H1 (cell line): ENCODE measurements at regions not wholly inside any gene's neighbourhood (a gene's known extent, or its start where the extent isn't known, plus 50 kb on each side); places are given as distances from the start of the nearest gene placed in this dataset.

Experiments
- CTCF ChIA-PET: fragments of 300-600 bp; sonication (Branson Sonifier 250); formaldehyde crosslinking; loops from one replicate; lab custom pipeline; 2021; ENCODE audit not compliant: partially characterized antibody; lab: Charles Lee
- POLR2A ChIA-PET: fragments of 300-600 bp; sonication (Branson Sonifier 250); formaldehyde crosslinking; loops from one replicate; lab custom pipeline; 2021; ENCODE audit warnings: inconsistent platforms; ENCODE audit not compliant: partially characterized antibody; lab: Charles Lee
- DNase-seq, 2 experiments: peaks; one replicate each; pipeline versions ENCODE4 v3.0.0 to v3.0.0-alpha.2; 2010 to 2022; ENCODE audit warnings: low spot score in 2 of 2, low read depth in 1 of 2, mixed read lengths in 1 of 2
- FAIRE-seq: peaks from 2 replicates; lab custom pipeline; 2011; peaks lifted over from hg19 to GRCh38; lab: Jason Lieb, UNC
- H2AFZ ChIP-seq: 2 replicates; pipeline ENCODE4 v1.8.1; 2012; ENCODE audit warnings: low read length, inconsistent platforms
- H2AK5ac ChIP-seq: 2 replicates; pipeline ENCODE4 v1.6.1; 2013; ENCODE audit warnings: low read depth, low read length
- H2BK120ac ChIP-seq: replicated peaks from 2 replicates; pipeline ENCODE3; 2013; ENCODE audit warnings: low read depth, low read length, inconsistent platforms
- H2BK12ac ChIP-seq: 2 replicates; pipeline ENCODE4 v1.6.1; 2013; ENCODE audit warnings: low read depth, low read length
- H2BK15ac ChIP-seq: 2 replicates; pipeline ENCODE4 v1.6.1; 2013; ENCODE audit warnings: low read length
- H2BK20ac ChIP-seq: 2 replicates; pipeline ENCODE4 v1.6.1; 2013; ENCODE audit warnings: low read length
- H2BK5ac ChIP-seq: 2 replicates; pipeline ENCODE4 v1.6.1; 2013; ENCODE audit warnings: low read depth, low read length
- H3K14ac ChIP-seq: 2 replicates; pipeline ENCODE4 v1.6.1; 2013; ENCODE audit warnings: inconsistent platforms; ENCODE audit not compliant: insufficient read length
- H3K18ac ChIP-seq: 2 replicates; pipeline ENCODE4 v1.6.1; 2013; ENCODE audit warnings: low read length; ENCODE audit errors: extremely low read depth
- H3K23ac ChIP-seq: 2 replicates; pipeline ENCODE4 v1.6.1; 2013; ENCODE audit warnings: inconsistent platforms; ENCODE audit not compliant: insufficient read length
- H3K23me2 ChIP-seq: 2 replicates; pipeline ENCODE4 v1.6.1; 2013; ENCODE audit warnings: low read depth, low read length
- H3K27ac ChIP-seq: 2 replicates; pipeline ENCODE4 v1.6.1; 2011; ENCODE audit warnings: low read depth, low read length, inconsistent platforms
- H3K27me3 ChIP-seq, 4 experiments: replicated peaks in 1 of 4; 1 replicate in 1 of 4; 2 replicates in 3 of 4; pipeline versions ENCODE4 v1.6.1 to v1.8.1; 2011 to 2013; ENCODE audit warnings: low read length in 3 of 4, mild to moderate bottlenecking in 3 of 4, inconsistent platforms in 2 of 4, mixed read lengths in 2 of 4, moderate library complexity in 1 of 4; ENCODE audit not compliant: control insufficient read depth in 3 of 4, insufficient read depth in 3 of 4; ENCODE audit errors: extremely low read depth in 1 of 4
- H3K36me3 ChIP-seq, 4 experiments: 2 replicates each; pipeline versions ENCODE4 v1.6.1 to v1.8.1; 2011 to 2013; ENCODE audit warnings: mild to moderate bottlenecking in 4 of 4, low read length in 3 of 4, moderate library complexity in 2 of 4, control low read depth in 1 of 4, inconsistent platforms in 1 of 4; ENCODE audit not compliant: insufficient read depth in 4 of 4, control insufficient read depth in 2 of 4
- H3K4ac ChIP-seq: replicated peaks from 2 replicates; pipeline ENCODE3; 2013; ENCODE audit warnings: low read length, low read depth, mixed read lengths, inconsistent platforms; ENCODE audit not compliant: insufficient read length
- H3K4me1 ChIP-seq, 4 experiments: replicated peaks in 1 of 4; 1 replicate in 1 of 4; 2 replicates in 3 of 4; pipeline versions ENCODE4 v1.6.1 to v1.8.1; 2011 to 2013; ENCODE audit warnings: low read length in 3 of 4, inconsistent platforms in 2 of 4, mixed read lengths in 1 of 4; ENCODE audit not compliant: insufficient read depth in 4 of 4, control insufficient read depth in 3 of 4
- H3K4me2 ChIP-seq, 2 experiments: 2 replicates each; pipeline versions ENCODE4 v1.6.1 to v1.8.1; 2011 to 2013; ENCODE audit warnings: low read depth in 2 of 2, low read length in 2 of 2, control low read depth in 1 of 2, inconsistent platforms in 1 of 2, mild to moderate bottlenecking in 1 of 2; ENCODE audit not compliant: insufficient read depth in 1 of 2
- H3K4me3 ChIP-seq, 4 experiments: fragments of 200-600, 300-600 bp in 1 of 4; sonication (generic), shearing (Covaris generic), sonication (Bioruptor Twin) in 1 of 4; 2 replicates each; pipeline versions ENCODE4 v1.5.1 to v1.8.1; 2011 to 2016; ENCODE audit warnings: low read length in 4 of 4, low read depth in 3 of 4, control low read depth in 2 of 4, inconsistent platforms in 2 of 4, mild to moderate bottlenecking in 2 of 4, mixed read lengths in 1 of 4, moderate library complexity in 1 of 4; ENCODE audit not compliant: insufficient read depth in 2 of 4; ENCODE audit errors: extremely low read depth in 1 of 4
- H3K56ac ChIP-seq: replicated peaks from 2 replicates; pipeline ENCODE3; 2013; ENCODE audit warnings: low read depth, mild to moderate bottlenecking, mixed read lengths, low read length, inconsistent platforms; ENCODE audit not compliant: insufficient read length
- H3K79me1 ChIP-seq: 2 replicates; pipeline ENCODE4 v1.6.1; 2013; ENCODE audit warnings: low read depth, low read length, control low read depth
- H3K79me2 ChIP-seq, 2 experiments: 2 replicates each; pipeline versions ENCODE4 v1.6.1 to v1.8.1; 2012 to 2013; ENCODE audit warnings: low read length in 2 of 2, mild to moderate bottlenecking in 2 of 2, inconsistent platforms in 1 of 2; ENCODE audit not compliant: insufficient read depth in 2 of 2, control insufficient read depth in 1 of 2
- H3K9ac ChIP-seq, 4 experiments: replicated peaks in 1 of 4; 1 replicate in 1 of 4; 2 replicates in 3 of 4; pipeline versions ENCODE4 v1.6.1 to v1.8.1; 2011 to 2013; ENCODE audit warnings: low read depth in 3 of 4, low read length in 3 of 4, control low read depth in 2 of 4, mild to moderate bottlenecking in 2 of 4, moderate library complexity in 2 of 4, inconsistent platforms in 1 of 4; ENCODE audit errors: extremely low read depth in 1 of 4
- H3K9me3 ChIP-seq, 2 experiments: 2 replicates each; pipeline versions ENCODE4 v1.6.1 to v1.8.1; 2012 to 2013; ENCODE audit warnings: mild to moderate bottlenecking in 2 of 2, moderate library complexity in 2 of 2, control low read depth in 1 of 2, inconsistent platforms in 1 of 2, low read depth in 1 of 2, low read length in 1 of 2, mixed read lengths in 1 of 2; ENCODE audit not compliant: insufficient read depth in 2 of 2
- H4K20me1 ChIP-seq, 2 experiments: replicated peaks in 1 of 2; 2 replicates each; pipeline versions ENCODE3 to v1.8.1; 2011 to 2013; ENCODE audit warnings: inconsistent platforms in 2 of 2, low read length in 2 of 2, mild to moderate bottlenecking in 1 of 2; ENCODE audit not compliant: insufficient read depth in 2 of 2, control insufficient read depth in 1 of 2
- H4K5ac ChIP-seq: 2 replicates; pipeline ENCODE4 v1.6.1; 2013; ENCODE audit warnings: low read length, low read depth, mixed read lengths, inconsistent platforms; ENCODE audit not compliant: insufficient read length
- H4K8ac ChIP-seq: 2 replicates; pipeline ENCODE4 v1.8.0; 2013; ENCODE audit warnings: mild to moderate bottlenecking, moderate library complexity, low read length, inconsistent platforms; ENCODE audit not compliant: insufficient read depth; ENCODE audit errors: extremely low read depth
- H4K91ac ChIP-seq: replicated peaks from 2 replicates; pipeline ENCODE3; 2013; ENCODE audit warnings: low read length, mixed read lengths, inconsistent platforms; ENCODE audit not compliant: insufficient read length
- BCL11A ChIP-seq, 2 experiments: IDR thresholded peaks; one replicate each; pipeline ENCODE4 v1.6.1; 2011; ENCODE audit warnings: low read depth in 2 of 2, low read length in 2 of 2, mild to moderate bottlenecking in 2 of 2
- NRF1 ChIP-seq: IDR thresholded peaks from 2 replicates; pipeline ENCODE4 v1.6.1; 2011; ENCODE audit warnings: mild to moderate bottlenecking, low read depth, low read length, improper control_type of control experiment
- RXRA ChIP-seq: IDR thresholded peaks from 2 replicates; pipeline ENCODE4 v1.6.1; 2011; ENCODE audit warnings: low read depth, mild to moderate bottlenecking, low read length, moderate library complexity; ENCODE audit not compliant: insufficient read depth
- WGBS, 2 experiments: shearing (Covaris generic) in 1 of 2; methylation state at CpG; one replicate each; pipeline versions ENCODE4 v1.1.6 to v1.1.7; 2013 to 2015; ENCODE audit warnings: low lambda C conversion rate in 2 of 2, mixed read lengths in 2 of 2, inconsistent platforms in 1 of 2, low coverage in 1 of 2, missing lambda C conversion rate in 1 of 2; ENCODE audit not compliant: insufficient replicate concordance in 2 of 2, insufficient coverage in 1 of 2, insufficient read length in 1 of 2; ENCODE audit errors: extremely low coverage in 1 of 2, missing lambda C conversion rate in 1 of 2; 5-methylcytosine and 5-hydroxymethylcytosine counted together

DNA sequence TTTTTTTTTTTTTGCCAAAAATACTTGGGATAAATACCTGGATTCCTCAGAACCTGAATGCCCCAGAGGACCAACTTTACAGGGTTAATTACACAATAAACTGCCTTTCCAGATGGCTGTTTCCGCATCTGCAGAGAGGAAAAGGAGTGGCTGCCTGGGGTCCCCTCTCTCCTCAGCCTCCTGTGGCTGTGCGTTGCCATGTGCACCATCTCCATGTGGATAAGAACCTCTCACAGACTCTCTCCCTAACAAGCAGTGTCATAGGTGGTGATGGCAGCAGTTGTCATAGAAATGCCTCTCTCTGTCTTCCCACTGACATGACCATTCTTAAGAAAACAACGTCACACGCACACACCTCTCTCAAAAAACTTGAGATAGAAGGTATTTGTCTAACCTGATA, 179.4 kb downstream of the RPLP1 start:
- H4K5ac ChIP-seq = no peak overlapping the region
- H3K56ac ChIP-seq = no peak overlapping the region
- H2BK20ac ChIP-seq = no peak overlapping the region
- H3K4me3 ChIP-seq = no peak overlapping the region
- H2AFZ ChIP-seq = no peak overlapping the region
- H3K27me3 ChIP-seq = no peaks in the 10 kb centered on the region; a peak in 1 of 7 replicates
- H3K9ac ChIP-seq = no peak overlapping the region
- DNase-seq = no peak
- no peak overlapping the region for H4K91ac ChIP-seq
- no peak overlapping the region for H2AK5ac ChIP-seq
- CTCF ChIA-PET = no interaction called here
- H3K9me3 ChIP-seq = no peaks in the 10 kb centered on the region
- H4K8ac ChIP-seq = no peak overlapping the region
- H3K18ac ChIP-seq = no peak overlapping the region
- no peak overlapping the region for H2BK15ac ChIP-seq
- no peaks in the 10 kb centered on the region for H3K79me1 ChIP-seq
- H2BK120ac ChIP-seq = no peak overlapping the region
- no peak overlapping the region for H3K27ac ChIP-seq
- H3K23ac ChIP-seq = no peak overlapping the region
- H3K4me2 ChIP-seq = no peak overlapping the region
- 78% methylated on average over 4 of the region's 4 CpGs; no CpG with 5 or more reads in 1 of the 2 experiments for WGBS, 2 experiments
- TF ChIP-seq NRF1 (no peak), RXRA (no peak), BCL11A (IDR thresholded peaks at IDR 0.05; ENCODE audit: low read depth in 2 of 2, low read length in 2 of 2) (no peak)
- TF ChIP-seq, all 59 proteins: peak for 0
- POLR2A ChIA-PET = no interaction called here
- Histone ChIP-seq H3K4me1 (no peaks in the 10 kb centered on the region), H3K36me3 (no peaks in the 10 kb centered on the region), H3K23me2 (peaks cover 3% of the 10 kb centered on the region; the same call in 1 of the 2 replicates), H4K20me1 (peaks cover 0 to 2% of the 10 kb centered on the region in 2 experiments), H3K79me2 (no peaks in the 10 kb centered on the region), H2BK5ac (no peak overlapping the region), H2BK12ac (no peak overlapping the region), H3K4ac (no peak overlapping the region), H3K14ac (no peak overlapping the region)
- FAIRE-seq = no peak
